Adrenal gland (tissue), 9 donors: ENCODE measurements at regions not wholly inside any gene's neighbourhood (a gene's known extent, or its start where the extent isn't known, plus 50 kb on each side); places are given as distances from the start of the nearest gene placed in this dataset.

ENCODE experiments used
- DNase-seq, 7 donors: peaks; one replicate each; pipeline ENCODE4 v3.0.0-alpha.2; 2019 to 2020
- H3K27ac ChIP-seq, 5 donors: fragments of 200-600 bp; sonication (generic) in 4 of 5; 1 replicate in 3 of 5; 2 replicates in 2 of 5; pipeline versions ENCODE4 v1.5.1 to v1.8.0; 2016 to 2020; ENCODE audit warnings: mild to moderate bottlenecking in 1 of 5
- H3K27me3 ChIP-seq: fragments of 200-600 bp; 2 replicates; pipeline ENCODE4 v1.8.0; 2021
- H3K36me3 ChIP-seq, 2 donors: fragments of 200-600 bp; replicated peaks in 1 of 2; 1 replicate in 1 of 2; 2 replicates in 1 of 2; pipeline versions ENCODE4 v1.5.1 to v1.8.0; 2018 to 2022
- H3K4me1 ChIP-seq, 2 donors: fragments of 200-600 bp; replicated peaks in 1 of 2; 1 replicate in 1 of 2; 2 replicates in 1 of 2; pipeline versions ENCODE4 v1.5.1 to v1.8.0; 2018 to 2021
- H3K4me3 ChIP-seq, 4 donors: fragments of 200-600 bp; sonication (generic) in 3 of 4; one replicate each; pipeline ENCODE4 v1.5.1; 2016 to 2018
- H3K9me3 ChIP-seq, 3 donors: fragments of 200-600 bp; sonication (generic) in 1 of 3; replicated peaks in 1 of 3; 1 replicate in 2 of 3; 2 replicates in 1 of 3; pipeline versions ENCODE4 v1.5.1 to v1.8.0; 2016 to 2021
- POLR2A ChIP-seq, 2 donors: fragments of 450-650 bp; IDR thresholded peaks; one replicate each; pipeline ENCODE4 v1.6.1; 2017; ENCODE audit warnings: antibody characterized with exemption in 2 of 2, mild to moderate bottlenecking in 2 of 2, moderate library complexity in 1 of 2
- WGBS, 4 donors: extraction: QIAGEN DNeasy Blood & Tissue Kit in 2 of 4; methylation state at CpG; one replicate each; pipeline versions ENCODE4 v1.1.5 to v1.1.7; 2013 to 2017; 5-methylcytosine and 5-hydroxymethylcytosine counted together
- intact Hi-C, 2 donors: fragments of 100-400 bp; cut with DNase I; formaldehyde crosslinking; loops; one replicate each; pipeline versions ENCODE4 v1.14.1 to v1.15.0; 2022 to 2023
- TF ChIP-seq, protein P1 (sequence below), 6 experiments: fragments of 450-650 bp in 4 of 6; fragments of 200-600 bp in 2 of 6; sonication (generic) in 1 of 6; IDR thresholded peaks; 1 replicate in 5 of 6; 2 replicates in 1 of 6; pipeline versions ENCODE4 v1.5.1 to v1.8.0; 2016 to 2021; ENCODE audit warnings: antibody characterized with exemption in 6 of 6, mild to moderate bottlenecking in 2 of 6, moderate library complexity in 1 of 6
- donor health status: healthy with polysubstance abuse.
- donor health status: Bipolar disorder and iron deficiency.
- donor health status: DM: yes; HTN: yes; CAD: no.
- donor health status: DM: no; HTN: no; CAD: no.
- donor health status: DM: no; HTN: no; CAD: no.

DNA sequence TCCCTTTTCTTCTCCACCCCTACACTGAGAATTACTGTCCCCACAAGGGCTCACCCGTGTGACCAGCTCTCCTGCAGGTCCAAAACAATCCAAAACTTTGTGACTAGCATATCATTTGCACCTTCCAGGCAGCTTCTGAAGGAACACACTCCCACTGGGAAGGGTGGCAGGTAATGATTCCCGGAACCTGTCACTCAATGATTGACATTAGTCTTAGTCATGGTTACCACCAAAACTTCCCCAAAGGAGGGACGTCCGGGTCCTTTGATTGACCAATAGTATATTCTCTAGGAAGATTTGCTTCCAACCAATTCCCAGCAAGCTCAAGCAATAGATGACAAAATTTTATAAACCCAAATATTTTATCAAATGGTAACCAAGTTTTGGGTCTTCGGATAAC is 127.7 kb upstream of the MYLIP start:
- no peaks in the 10 kb centered on the region for H3K36me3 ChIP-seq
- H3K4me3 ChIP-seq, result no peak overlapping the region
- WGBS, 4 donors, result 89 to 94% (median 92%) methylated on average over 5 of the region's 5 CpGs
- H3K4me1 ChIP-seq, result peaks cover 2 to 5% of the 10 kb centered on the region in 2 donors
- H3K27me3 ChIP-seq, result no peaks in the 10 kb centered on the region
- no peak for TF ChIP-seq POLR2A (IDR thresholded peaks at IDR 0.05)
- TF ChIP-seq, protein P1, sequence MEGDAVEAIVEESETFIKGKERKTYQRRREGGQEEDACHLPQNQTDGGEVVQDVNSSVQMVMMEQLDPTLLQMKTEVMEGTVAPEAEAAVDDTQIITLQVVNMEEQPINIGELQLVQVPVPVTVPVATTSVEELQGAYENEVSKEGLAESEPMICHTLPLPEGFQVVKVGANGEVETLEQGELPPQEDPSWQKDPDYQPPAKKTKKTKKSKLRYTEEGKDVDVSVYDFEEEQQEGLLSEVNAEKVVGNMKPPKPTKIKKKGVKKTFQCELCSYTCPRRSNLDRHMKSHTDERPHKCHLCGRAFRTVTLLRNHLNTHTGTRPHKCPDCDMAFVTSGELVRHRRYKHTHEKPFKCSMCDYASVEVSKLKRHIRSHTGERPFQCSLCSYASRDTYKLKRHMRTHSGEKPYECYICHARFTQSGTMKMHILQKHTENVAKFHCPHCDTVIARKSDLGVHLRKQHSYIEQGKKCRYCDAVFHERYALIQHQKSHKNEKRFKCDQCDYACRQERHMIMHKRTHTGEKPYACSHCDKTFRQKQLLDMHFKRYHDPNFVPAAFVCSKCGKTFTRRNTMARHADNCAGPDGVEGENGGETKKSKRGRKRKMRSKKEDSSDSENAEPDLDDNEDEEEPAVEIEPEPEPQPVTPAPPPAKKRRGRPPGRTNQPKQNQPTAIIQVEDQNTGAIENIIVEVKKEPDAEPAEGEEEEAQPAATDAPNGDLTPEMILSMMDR (IDR thresholded peaks at IDR 0.05), result no peak
- H3K27ac ChIP-seq, result no peak overlapping the region
- no peaks in the 10 kb centered on the region for H3K9me3 ChIP-seq
- no peak for DNase-seq
- intact Hi-C loops, result no loop called here

DNA sequence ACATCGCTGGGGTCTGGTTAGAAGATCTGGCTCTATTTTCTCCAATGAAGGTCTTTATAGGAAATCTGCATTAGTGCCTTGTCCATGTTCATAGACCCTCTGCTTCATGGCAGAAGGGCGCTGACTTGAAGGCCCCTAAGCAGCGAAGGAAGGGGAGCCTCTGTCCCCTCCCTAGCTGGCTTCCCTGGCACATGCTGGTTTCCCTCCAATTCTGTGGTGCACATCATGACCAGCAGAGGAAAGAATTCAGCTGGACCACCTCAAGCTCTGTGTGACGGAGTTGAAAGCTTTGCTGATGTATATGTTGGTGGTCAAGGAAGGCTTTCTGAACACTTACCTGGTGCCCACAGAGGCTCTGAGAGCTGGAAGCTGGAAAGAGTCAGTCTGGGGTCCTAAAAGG is 129.7 kb upstream of the MYLIP start:
- Histone ChIP-seq H3K9me3 (no peaks in the 10 kb centered on the region), H3K36me3 (no peaks in the 10 kb centered on the region), H3K27ac (no peak overlapping the region), H3K4me1 (peaks cover 15 to 21% of the 10 kb centered on the region in 2 donors), H3K27me3 (no peaks in the 10 kb centered on the region), H3K4me3 (no peak overlapping the region)
- 93 to 100% (median 96%) methylated on average over 3 to 4 of the region's 4 CpGs for WGBS, 4 donors
- intact Hi-C loops, result no loop called here
- TF ChIP-seq, protein P1 (IDR thresholded peaks at IDR 0.05), result no peak
- TF ChIP-seq POLR2A (IDR thresholded peaks at IDR 0.05), result no peak
- DNase-seq, result no peak

DNA sequence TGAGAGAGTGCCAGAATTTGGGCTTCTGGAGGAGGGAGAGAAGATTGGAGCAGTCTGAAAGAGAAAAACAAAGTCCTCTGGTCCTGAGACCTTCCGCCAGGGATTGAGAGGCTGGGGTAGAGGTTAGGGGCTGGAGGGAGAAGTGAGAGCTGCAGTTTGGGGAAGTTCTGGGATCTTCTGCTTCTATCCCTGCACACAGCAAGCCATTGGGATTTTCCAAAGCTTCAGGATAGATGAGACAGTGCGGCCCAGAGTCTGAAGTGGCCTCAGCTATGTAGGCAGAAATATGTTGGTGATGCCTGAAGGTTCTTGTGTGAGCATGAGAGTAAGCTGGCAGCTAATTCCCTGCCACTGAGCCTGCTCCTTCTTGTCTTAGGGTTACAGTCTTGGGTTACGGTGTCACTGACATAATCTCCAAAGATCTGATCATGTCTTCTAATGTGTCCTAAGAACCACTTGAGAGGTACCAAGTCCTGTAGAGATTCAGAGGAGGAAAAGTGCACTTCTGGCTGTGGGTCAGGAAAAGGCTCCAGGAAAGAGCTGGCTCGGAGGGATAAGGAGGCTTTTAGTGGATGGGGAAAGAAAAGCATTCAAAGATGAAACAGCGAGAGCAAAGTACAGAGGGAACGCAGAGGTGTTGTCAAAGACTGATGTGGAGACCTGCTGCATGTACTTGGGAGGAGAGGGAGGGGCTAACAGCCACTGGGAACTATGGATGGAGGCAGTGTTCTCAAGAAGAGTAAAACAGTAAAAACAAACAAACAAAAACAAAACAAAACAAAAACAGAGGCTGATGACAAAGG is 131.1 kb upstream of the MYLIP start:
- Histone ChIP-seq H3K27me3 (no peaks in the 10 kb centered on the region), H3K36me3 (no peaks in the 10 kb centered on the region), H3K27ac (no peak overlapping the region), H3K4me3 (no peak overlapping the region), H3K9me3 (no peaks in the 10 kb centered on the region), H3K4me1 (peaks cover 15 to 21% of the 10 kb centered on the region in 2 donors)
- intact Hi-C loops, result no loop called here
- no peak for TF ChIP-seq POLR2A (IDR thresholded peaks at IDR 0.05)
- TF ChIP-seq, protein P1 (IDR thresholded peaks at IDR 0.05), result no peak
- 69 to 89% (median 77%) methylated on average over 6 of the region's 6 CpGs for WGBS, 4 donors
- DNase-seq, result no peak

DNA sequence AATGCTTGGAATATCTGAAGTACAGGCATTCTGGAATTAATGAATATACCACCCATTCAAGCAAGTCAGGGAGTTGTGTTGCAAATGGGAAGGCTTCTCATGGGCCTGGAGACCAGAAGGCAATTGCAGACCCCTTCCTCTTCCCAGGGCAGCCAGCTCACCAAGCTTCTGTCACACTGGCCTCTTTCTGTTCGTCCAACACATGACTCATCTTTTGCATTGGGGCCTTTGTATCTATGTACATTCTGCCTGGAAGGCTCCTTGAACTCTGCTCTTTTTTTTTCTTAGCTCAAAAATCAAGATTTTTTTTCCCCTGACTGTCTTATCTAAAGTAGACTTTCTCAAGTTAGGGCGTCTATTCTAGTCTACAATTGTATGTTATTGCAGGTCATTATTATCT is 132.9 kb upstream of the MYLIP start:
- intact Hi-C loops, result no loop called here
- H3K4me3 ChIP-seq, result no peak overlapping the region
- WGBS, 4 donors, result 34 to 39% (median 36%) methylated on average over 2 of the region's 2 CpGs
- peak overlapping the region; percentile 1 to 83 (median 54) for H3K27ac ChIP-seq
- no peaks in the 10 kb centered on the region for H3K27me3 ChIP-seq
- TF ChIP-seq, protein P1 (IDR thresholded peaks at IDR 0.05), result no peak
- no peak for TF ChIP-seq POLR2A (IDR thresholded peaks at IDR 0.05)
- peaks cover 15 to 21% of the 10 kb centered on the region in 2 donors for H3K4me1 ChIP-seq
- peak in 4 of 7 donors; percentile 26 to 41 (median 34) for DNase-seq
- no peaks in the 10 kb centered on the region for H3K9me3 ChIP-seq
- no peaks in the 10 kb centered on the region for H3K36me3 ChIP-seq
